HepG2 (cell line): ENCODE measurements at regions not wholly inside any gene's neighbourhood (a gene's known extent, or its start where the extent isn't known, plus 50 kb on each side); places are given as distances from the start of the nearest gene placed in this dataset.

Experiments used
- EZH2 ChIP-seq: conservative IDR thresholded peaks from 2 replicates; pipeline ENCODE4 v1.6.1; 2012; ENCODE audit warnings: mild to moderate bottlenecking, low read depth, low read length, moderate library complexity
- KAT2B ChIP-seq: fragments of 150-350 bp; IDR thresholded peaks from 2 replicates; pipeline ENCODE4 v1.6.1; 2014; ENCODE audit warnings: low read depth, low read length, borderline replicate concordance
- NCOA2 ChIP-seq: sonication (generic); formaldehyde crosslinking; IDR thresholded peaks from 2 replicates; pipeline ENCODE4 v1.8.0; 2022; ENCODE audit warnings: inconsistent platforms
- TF ChIP-seq, protein P1 (sequence below): sonication (generic); formaldehyde crosslinking; IDR thresholded peaks from 2 replicates; pipeline ENCODE4 v1.5.0; 2020; ENCODE audit warnings: mild to moderate bottlenecking, missing genetic modification reagents, moderate library complexity

DNA sequence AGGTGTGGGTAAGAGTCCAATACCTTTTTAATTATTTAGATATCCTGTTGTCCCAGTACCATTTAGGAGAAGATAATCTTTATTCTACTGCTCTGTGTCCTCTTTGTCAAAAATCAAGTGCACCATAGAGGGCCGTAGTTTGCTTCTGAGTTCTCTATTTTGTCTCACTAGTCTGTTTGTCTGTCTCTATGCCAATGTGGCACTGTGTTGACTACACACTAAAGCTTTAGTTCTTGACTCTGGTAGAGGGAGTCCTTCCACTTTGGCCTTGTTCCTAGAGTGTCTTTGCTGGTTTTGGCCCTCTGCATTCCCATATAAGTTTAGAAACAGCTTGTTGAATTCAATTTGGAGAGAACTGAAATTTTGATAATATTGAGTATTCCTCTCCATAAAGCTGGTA lies 75.9 kb downstream of the SCGB2B2 start:
- no peak for TF ChIP-seq KAT2B
- TF ChIP-seq EZH2: no peak
- TF ChIP-seq, protein P1, sequence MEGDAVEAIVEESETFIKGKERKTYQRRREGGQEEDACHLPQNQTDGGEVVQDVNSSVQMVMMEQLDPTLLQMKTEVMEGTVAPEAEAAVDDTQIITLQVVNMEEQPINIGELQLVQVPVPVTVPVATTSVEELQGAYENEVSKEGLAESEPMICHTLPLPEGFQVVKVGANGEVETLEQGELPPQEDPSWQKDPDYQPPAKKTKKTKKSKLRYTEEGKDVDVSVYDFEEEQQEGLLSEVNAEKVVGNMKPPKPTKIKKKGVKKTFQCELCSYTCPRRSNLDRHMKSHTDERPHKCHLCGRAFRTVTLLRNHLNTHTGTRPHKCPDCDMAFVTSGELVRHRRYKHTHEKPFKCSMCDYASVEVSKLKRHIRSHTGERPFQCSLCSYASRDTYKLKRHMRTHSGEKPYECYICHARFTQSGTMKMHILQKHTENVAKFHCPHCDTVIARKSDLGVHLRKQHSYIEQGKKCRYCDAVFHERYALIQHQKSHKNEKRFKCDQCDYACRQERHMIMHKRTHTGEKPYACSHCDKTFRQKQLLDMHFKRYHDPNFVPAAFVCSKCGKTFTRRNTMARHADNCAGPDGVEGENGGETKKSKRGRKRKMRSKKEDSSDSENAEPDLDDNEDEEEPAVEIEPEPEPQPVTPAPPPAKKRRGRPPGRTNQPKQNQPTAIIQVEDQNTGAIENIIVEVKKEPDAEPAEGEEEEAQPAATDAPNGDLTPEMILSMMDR: no peak
- TF ChIP-seq NCOA2 (CRISPR knock-in tag): no peak
